GM13976 (cell line): ENCODE measurements at regions not wholly inside any gene's neighbourhood (a gene's known extent, or its start where the extent isn't known, plus 50 kb on each side); places are given as distances from the start of the nearest gene placed in this dataset.

Experiments used
- DNase-seq: peaks from one replicate; pipeline ENCODE4 v3.0.0; 2012; ENCODE audit warnings: low spot score
- in situ Hi-C: fragments of 300-500 bp; cut with MboI; formaldehyde crosslinking; loops from one replicate; pipeline ENCODE4 v1.12.0; 2022; ENCODE audit warnings: low sequenced_read_pairs, mixed read lengths, inconsistent platforms; ENCODE audit not compliant: unreplicated experiment
- TF ChIP-seq, protein P1 (sequence below): IDR thresholded peaks from 2 replicates; pipeline ENCODE4 v1.5.1; 2012; ENCODE audit warnings: borderline replicate concordance, mild to moderate bottlenecking; ENCODE audit not compliant: insufficient read depth; ENCODE audit errors: extremely low read depth, missing control alignments, control extremely low read depth

DNA sequence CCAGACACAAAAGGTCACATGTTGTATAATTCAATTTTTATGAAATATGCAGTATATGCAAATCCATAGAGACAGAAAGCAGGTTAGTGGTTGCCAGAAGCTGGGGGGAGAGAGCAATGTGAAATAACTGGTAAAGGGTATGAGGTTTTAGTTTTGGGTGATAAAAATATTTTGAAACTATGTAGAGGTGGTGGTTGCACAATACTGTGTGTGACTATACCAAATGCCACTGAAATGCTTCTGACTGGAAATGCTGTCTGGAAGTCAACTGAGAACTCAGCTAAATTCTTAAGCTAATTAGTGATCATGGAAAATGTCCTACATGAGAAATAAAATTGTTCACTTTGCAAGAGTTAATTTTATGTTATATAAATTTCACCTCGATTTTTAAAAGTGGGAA, 65.3 kb upstream of the RXFP2 start:
- in situ Hi-C loops = no loop called here
- TF ChIP-seq, protein P1, sequence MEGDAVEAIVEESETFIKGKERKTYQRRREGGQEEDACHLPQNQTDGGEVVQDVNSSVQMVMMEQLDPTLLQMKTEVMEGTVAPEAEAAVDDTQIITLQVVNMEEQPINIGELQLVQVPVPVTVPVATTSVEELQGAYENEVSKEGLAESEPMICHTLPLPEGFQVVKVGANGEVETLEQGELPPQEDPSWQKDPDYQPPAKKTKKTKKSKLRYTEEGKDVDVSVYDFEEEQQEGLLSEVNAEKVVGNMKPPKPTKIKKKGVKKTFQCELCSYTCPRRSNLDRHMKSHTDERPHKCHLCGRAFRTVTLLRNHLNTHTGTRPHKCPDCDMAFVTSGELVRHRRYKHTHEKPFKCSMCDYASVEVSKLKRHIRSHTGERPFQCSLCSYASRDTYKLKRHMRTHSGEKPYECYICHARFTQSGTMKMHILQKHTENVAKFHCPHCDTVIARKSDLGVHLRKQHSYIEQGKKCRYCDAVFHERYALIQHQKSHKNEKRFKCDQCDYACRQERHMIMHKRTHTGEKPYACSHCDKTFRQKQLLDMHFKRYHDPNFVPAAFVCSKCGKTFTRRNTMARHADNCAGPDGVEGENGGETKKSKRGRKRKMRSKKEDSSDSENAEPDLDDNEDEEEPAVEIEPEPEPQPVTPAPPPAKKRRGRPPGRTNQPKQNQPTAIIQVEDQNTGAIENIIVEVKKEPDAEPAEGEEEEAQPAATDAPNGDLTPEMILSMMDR = no peak
- no peak for DNase-seq

DNA sequence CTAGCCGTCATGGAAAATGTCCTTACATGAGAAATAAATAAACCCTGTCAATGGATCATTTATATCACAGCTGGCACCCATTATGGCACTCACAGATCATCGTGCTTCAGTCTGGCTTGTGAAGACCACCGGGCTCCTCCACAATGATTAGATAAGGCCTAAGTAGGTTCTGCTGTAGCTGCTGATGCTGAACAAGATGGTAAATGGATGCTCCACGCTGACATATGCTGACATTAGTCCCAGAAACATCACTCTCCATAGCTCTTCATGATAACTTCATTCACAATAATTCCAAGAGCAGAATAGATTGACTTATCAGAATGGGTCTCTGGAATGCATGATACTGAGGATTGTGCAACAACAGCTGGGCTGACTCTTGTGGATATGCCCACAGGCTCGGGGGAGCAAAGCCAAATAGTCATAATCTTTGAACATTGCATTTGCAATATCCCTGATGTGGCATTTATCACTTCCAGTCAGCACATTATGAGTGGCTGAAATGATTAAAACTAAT, 63.8 kb upstream of the RXFP2 start:
- TF ChIP-seq, protein P1 = no peak
- no peak for DNase-seq
- in situ Hi-C loops = no loop called here

DNA sequence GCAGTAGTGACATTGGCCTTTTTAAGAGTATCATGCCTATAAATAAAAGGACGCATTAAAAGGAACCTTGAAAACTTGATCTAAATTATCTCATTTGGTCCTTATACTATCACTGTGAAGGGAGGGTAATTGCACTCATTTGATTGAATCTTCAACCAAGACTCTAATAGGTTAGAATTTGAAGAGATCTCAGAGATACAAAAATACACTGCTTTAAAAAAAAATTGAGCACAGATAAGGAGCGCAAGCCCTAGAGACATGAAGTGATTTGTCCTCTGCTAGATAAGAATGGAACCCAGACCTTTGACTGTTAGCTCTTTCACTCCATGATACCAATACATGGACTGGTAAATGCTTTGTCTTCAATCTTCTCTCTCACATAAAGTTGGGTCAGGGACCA, 58.2 kb upstream of the RXFP2 start:
- DNase-seq = no peak
- in situ Hi-C loops = no loop called here
- TF ChIP-seq, protein P1 = no peak

DNA sequence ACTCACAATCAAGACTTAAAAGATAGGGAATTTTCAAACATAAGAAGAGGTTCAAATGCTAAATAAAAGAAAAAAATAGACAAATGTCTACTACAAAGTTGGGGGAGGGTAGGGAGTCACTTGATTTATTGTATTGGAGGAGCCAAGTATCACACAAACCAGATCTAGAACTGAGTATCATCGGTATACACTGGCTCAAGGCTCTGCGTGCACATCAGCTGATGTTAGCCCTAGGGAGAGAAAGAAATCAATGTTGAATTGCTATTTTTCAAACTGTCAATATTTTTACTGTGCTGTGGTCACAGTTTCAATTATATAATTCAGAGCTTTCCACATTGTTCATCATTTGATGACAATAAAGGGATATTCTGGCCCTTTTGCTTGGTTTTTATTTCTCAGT, 54.9 kb upstream of the RXFP2 start:
- TF ChIP-seq, protein P1 = no peak
- DNase-seq = no peak
- in situ Hi-C loops = no loop called here

DNA sequence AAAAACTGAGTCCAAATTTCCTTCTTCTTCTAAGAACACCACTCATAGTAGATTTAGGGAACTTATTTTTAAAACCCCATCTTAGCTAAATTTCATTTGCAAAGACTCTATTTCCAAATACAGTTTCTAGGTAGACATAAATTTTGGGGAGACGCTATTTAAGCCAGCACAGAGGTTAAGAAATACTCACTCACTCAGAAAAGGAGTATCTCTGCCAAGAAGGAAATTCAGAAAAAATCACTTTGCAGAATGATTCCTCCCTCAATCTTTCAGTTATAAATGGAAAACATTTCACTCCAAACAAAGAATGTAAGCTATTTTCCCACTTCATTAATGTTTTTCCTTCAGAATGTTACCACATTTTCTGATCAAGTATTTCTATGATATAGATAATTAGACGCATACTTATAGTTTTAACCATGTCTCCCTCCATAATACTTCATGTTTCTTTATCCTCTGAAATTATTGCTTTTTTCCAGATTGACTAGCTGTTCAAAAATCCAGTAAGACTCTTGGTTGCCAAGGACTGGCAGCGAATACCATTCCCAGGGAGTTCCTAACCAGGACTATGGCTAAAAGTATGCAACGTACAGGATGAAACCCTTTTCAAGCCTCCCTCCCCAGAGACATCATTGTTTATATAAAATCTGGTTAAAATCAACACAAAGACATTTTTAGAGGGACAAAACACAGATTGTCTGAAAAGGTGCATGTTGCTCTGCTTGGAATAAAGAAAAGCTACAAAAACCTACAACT, 52.5 kb upstream of the RXFP2 start:
- in situ Hi-C loops = no loop called here
- TF ChIP-seq, protein P1 = no peak
- no peak for DNase-seq
